Epidermal melanocyte (primary cell): ENCODE measurements at regions not wholly inside any gene's neighbourhood (a gene's known extent, or its start where the extent isn't known, plus 50 kb on each side); places are given as distances from the start of the nearest gene placed in this dataset.
A peak's percentile ranks its signal among the peaks of the same experiment; 100 is the strongest.
"Not testable (repeated sequence)": the region's sequence is repeated elsewhere in the genome, so short reads cannot be mapped to it uniquely, and the experiment has no call there.

Source experiments
- DNase-seq: peaks from one replicate; pipeline ENCODE4 v3.0.0; 2011; ENCODE audit warnings: low spot score; ENCODE audit not compliant: insufficient read length

GRCh38 chr2:234249873-234250272 lies 199.4 kb downstream of the SPP2 start:
- DNase-seq: peak; percentile 44

GRCh38 chr2:234249034-234249735 lies 198.7 kb downstream of the SPP2 start:
- no peak for DNase-seq

- not testable (repeated sequence) for DNase-seq
Measured at GRCh38 chr2:234248213-234248710, 197.8 kb downstream of the SPP2 start.

- DNase-seq: no peak
Measured at GRCh38 chr2:234247453-234248180, 197.1 kb downstream of the SPP2 start.

- peak; percentile 74 for DNase-seq
Measured at GRCh38 chr2:234245945-234246344, 195.4 kb downstream of the SPP2 start.

GRCh38 chr2:234243871-234244565 lies 193.5 kb downstream of the SPP2 start:
- no peak for DNase-seq

GRCh38 chr2:234242459-234242836 lies 191.9 kb downstream of the SPP2 start:
- no peak for DNase-seq

- no peak for DNase-seq
Measured at GRCh38 chr2:234241656-234242458, 191.4 kb downstream of the SPP2 start.

- DNase-seq: no peak
Measured at GRCh38 chr2:234240917-234241316, 190.4 kb downstream of the SPP2 start.

- no peak for DNase-seq
Measured at GRCh38 chr2:234235191-234235590, 184.7 kb downstream of the SPP2 start.

GRCh38 chr2:234231460-234231859 lies 181.0 kb downstream of the SPP2 start:
- no peak for DNase-seq

- no peak for DNase-seq
Measured at GRCh38 chr2:234219046-234219310, 168.5 kb downstream of the SPP2 start.

- DNase-seq: no peak
Measured at GRCh38 chr2:234218266-234219045, 168.0 kb downstream of the SPP2 start.

GRCh38 chr2:234212534-234212933 lies 162.0 kb downstream of the SPP2 start:
- no peak for DNase-seq

GRCh38 chr2:234211797-234212196 lies 161.3 kb downstream of the SPP2 start:
- no peak for DNase-seq

- DNase-seq: no peak
Measured at GRCh38 chr2:234206738-234207137, 156.2 kb downstream of the SPP2 start.

- DNase-seq: no peak
Measured at GRCh38 chr2:234204480-234204879, 154.0 kb downstream of the SPP2 start.

GRCh38 chr2:234203135-234203984 lies 152.9 kb downstream of the SPP2 start:
- peak; percentile 80 for DNase-seq

- no peak for DNase-seq
Measured at GRCh38 chr2:234202601-234203000, 152.1 kb downstream of the SPP2 start.

GRCh38 chr2:234199996-234200395 lies 149.5 kb downstream of the SPP2 start:
- DNase-seq: no peak
